GM21390 (cell line): ENCODE measurements at regions not wholly inside any gene's neighbourhood (a gene's known extent, or its start where the extent isn't known, plus 50 kb on each side); places are given as distances from the start of the nearest gene placed in this dataset.

ENCODE experiments used
- ATAC-seq: cut with Tn5 transposase; IDR thresholded peaks from one replicate; pipeline ENCODE4 v1.9.1; 2021; ENCODE audit not compliant: unreplicated experiment

- ATAC-seq = no peak
Observed at GRCh38 chr20:24790746-24791283, 158.3 kb upstream of the CST7 start.

DNA sequence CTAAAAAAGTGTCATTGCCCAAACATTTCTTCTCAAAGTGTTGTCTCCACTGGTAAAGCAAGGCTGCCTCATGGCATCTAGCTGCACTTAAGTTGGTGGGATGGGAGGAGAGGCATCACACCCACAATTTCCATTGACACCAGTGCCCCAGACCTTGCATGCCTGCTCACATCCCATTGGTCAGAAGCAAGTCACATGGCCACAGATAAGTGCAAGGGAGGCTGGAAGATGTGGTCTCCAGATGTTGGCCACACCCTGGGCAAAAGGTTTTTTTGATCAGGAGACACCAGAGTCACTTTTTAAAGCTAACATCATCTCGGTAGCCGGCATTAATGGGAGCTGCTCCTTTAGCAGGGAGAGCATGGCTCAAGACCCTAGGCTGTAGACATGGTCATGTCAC is 157.1 kb upstream of the CST7 start:
- ATAC-seq = no peak

GRCh38 chr20:24792641-24793495 is 156.2 kb upstream of the CST7 start:
- ATAC-seq = no peak

GRCh38 chr20:24795436-24795835 is 153.6 kb upstream of the CST7 start:
- ATAC-seq = no peak

DNA sequence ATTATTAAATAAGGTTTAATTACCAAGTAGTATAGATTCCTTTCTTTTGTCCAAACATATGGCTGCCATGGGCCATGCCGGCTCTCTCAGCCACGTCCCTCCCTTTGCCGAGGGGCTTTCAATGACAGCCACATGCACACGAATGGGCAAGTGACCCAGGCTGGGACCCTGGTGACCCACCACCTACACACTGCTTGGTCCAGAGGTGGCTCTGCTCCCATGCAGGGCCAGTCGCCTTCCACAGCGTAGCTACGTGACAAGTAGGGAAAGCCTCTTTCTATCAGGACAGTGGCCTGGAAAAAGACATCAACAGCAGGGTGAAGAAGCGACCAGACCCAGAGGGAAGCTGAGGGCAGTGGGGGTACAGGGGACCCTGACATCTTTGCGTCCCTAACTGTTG is 152.8 kb upstream of the CST7 start:
- ATAC-seq = no peak

GRCh38 chr20:24797113-24797512 is 152.0 kb upstream of the CST7 start:
- no peak for ATAC-seq

- ATAC-seq = no peak
Observed at GRCh38 chr20:24797745-24798655, 151.1 kb upstream of the CST7 start.

- ATAC-seq = no peak
Observed at GRCh38 chr20:24798930-24799705, 150.0 kb upstream of the CST7 start.

- ATAC-seq = no peak
Observed at GRCh38 chr20:24799971-24800580, 149.0 kb upstream of the CST7 start.

DNA sequence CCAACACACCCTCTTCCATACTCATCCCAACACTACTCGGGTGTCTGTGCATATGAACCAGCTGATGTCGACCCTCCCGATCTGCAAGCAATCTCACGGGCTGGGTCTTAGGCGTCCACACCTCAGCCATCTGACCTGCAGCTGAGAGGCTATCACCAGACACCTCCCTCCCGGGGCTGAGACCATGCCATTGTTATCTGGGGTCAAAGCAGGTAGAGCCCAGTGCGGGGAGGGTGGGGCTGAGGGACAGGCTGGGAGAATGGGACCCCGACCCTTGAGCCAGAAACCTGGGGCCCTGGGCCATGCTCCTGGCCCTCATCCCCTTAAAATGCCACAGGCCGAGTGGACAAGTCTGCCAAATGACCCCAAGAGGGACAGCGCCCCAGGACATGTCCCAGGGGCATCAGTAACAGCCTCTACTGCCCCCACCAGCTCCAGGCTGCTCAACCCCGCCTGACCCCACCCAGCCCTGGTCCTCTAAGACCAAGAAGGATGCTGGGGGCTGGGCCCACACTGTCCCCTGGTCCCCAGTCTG is 146.7 kb upstream of the CST7 start:
- no peak for ATAC-seq

DNA sequence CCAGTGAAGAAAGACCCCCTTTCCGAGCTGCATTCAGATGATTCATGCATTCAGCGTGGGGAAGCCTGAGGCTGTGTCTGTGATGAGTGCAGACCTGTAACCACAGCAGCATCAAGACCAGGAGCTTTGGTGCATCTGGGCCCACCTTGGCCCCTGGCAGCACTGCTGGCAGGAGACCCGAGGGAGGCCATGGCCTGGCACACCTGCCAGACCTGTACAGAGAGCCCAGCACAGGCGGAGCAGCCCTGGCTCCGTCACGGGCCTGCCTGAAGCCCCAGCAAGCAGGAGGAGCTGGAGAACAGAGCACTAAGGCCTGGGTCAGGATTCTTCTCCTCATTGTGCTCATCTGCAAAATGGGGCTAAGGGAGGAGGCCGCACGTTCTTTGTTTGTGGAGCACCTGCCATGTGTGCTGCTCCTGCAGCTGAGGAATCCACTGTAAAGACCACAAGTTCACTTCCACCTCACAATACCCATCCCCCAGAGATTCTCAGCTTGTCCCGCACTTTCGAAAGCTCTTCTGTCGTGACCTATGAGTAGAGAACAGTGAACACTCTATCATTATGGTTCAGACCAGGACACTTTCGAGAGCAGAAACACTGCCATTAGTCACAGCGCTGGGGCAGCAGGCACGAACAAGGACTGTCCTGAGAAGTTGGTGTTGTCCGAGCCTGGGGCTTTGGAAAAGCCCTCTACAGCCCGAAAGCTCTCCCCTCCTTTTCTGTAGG is 144.4 kb upstream of the CST7 start:
- ATAC-seq = no peak

DNA sequence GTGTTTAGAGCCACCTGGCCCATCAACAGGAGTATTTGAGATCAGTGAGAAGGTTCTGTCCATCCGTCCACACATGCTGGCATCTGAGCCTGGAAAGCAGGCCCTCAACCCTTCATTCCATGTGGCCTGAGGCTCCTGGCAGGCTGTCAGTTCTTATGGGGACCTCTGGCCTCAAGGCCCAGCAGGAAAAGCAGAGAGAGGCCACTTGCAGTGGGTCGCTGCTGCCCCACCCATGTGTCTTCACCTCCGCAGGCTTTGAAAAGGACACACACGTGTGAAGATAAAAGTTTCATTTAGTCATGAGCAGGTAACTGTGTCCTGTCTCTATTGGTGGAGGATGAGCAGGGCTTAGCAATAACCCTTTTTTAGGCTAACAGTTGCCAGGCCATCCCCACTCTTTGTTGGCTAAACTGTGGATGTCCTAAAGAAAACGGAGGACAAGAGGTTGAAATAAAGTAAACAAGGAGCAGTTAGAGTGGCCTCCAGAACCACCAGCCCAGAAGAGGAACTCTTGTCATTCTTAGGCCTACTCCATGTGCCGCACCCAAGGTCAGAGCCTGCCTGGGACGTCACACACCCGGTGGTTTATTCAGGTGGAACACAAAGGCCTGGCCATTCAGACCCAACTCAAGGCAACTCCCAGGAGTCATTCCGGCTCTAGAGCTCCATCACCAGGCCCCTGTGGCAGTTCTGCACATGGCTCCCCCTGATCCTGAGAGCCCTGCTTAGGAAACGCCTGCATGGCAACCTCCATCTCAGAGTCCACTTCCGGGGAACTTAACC is 143.4 kb upstream of the CST7 start:
- ATAC-seq = no peak

DNA sequence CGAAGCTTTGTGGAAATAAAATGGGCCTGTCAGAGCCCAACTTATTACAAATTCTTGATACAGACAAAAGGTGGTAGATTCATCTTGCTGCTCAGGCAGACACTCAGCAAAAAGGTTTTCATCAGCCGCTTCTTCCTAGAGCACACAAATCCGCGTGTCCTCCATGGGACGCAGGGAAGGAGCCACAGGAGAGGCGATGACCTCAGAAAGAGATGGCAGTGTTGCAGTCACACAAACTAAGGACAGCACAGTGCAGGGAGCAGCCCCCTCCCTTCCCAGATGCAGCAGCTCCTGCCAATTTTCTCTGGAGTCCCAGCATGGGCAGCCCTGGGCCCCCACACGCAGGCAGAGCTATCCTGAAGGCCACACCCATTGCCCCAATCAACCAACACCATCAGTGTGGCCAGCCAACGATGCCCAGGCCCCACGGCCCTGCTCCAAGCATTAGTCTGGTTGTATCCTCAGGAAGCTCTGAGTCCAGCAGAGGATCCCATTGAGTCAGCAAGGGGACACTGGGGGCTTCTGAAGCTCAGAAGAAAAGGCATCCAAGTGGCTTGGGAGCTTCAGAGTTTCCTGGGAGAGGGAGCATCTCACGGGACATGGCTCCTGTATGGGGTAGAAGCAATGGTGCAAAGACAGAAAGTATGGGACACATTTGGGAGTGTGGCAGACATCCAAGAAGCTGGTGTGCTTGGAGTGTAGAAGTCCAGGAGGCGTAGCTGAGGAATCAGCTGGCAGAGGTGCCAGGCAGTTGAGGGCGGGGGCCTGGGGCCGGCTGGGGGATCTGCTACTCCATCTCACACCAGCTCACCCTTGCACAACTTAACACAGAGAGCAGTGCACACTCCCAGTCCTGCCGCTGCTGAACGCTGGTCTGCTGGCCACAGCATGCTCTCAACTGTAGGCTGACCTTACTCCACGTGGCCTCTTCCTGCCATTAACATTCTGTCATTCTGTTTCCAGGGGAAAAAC is 142.1 kb upstream of the CST7 start:
- no peak for ATAC-seq

DNA sequence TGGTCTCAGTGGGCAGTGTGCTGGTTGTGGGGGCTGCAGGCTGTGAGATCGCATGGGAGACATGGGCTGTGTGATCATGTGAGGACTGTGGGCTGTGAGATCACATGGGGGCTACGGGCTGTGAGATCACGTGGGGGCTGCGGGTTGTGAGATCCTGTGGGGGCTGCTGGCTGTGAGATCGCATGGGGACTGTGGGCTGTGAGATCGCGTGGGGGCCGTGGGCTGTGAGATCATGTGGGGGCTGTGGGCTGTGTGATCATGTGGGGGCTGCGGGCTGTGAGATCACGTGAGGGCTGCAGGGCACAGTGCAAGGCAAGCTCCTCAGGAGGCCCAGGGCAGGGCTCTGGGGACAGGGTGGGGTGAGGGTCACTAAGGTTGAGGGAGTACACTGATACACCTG is 140.5 kb upstream of the CST7 start:
- no peak for ATAC-seq

GRCh38 chr20:24809606-24810005 is 139.5 kb upstream of the CST7 start:
- no peak for ATAC-seq

- ATAC-seq = no peak
Observed at GRCh38 chr20:24810676-24811407, 138.2 kb upstream of the CST7 start.

GRCh38 chr20:24812373-24812772 is 136.7 kb upstream of the CST7 start:
- no peak for ATAC-seq
